ENCODE measurements at regions not wholly inside any gene's neighbourhood (a gene's known extent, or its start where the extent isn't known, plus 50 kb on each side); places are given as distances from the start of the nearest gene placed in this dataset.

DNA sequence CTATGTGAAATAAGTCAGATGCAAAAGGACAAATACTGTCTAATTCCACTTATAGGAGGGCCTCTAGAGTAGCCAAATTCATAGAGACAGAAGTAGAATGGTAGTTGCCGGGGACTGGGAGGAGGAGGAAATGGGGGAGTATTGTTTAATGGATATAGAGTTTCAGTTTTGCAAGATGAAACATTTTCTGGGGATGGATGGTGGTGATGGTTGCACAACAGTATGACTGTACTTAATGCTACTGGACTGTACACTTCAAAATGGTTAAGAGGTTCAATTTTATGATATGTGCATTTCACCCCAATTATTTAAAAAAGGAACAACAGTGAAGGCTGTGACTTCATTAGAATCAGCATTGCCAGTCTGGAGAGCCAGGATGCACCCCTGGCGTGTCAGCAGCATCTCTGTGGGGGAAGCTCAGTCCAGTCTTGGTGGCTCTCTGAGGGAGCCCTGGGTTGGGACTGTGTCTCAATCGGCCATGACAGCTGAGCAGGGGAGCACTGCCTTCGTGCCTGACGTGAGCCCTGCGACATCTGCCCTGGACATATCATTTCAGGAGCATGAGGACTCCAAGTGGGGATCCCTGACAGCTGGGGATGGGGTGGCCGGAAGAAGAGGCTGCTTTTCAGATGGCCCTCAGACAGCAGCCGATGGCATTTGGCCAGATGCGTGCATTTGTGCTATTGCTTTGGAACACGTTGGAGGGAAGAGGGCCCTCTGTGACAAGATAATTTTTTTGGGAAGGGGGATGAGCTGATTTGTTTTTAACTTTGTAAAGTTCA lies 130.8 kb upstream of the STC2 start:
- Histone ChIP-seq H3K36me3 (no peaks in the 10 kb centered on the region), H3K9me3 (no peaks in the 10 kb centered on the region), H3K27me3 (no peaks in the 10 kb centered on the region), H3K4me3 (no peak overlapping the region), H3K27ac (no peak overlapping the region), H3K4me1 (peaks cover 0 to 6% (median 0%) of the 10 kb centered on the region in 4 donors)
- intact Hi-C loops (cut with DNase I; ENCODE audit: low total_unique reads): no loop called here
- TF ChIP-seq EP300 (IDR thresholded peaks at IDR 0.05) (no peak), POLR2AphosphoS5 (IDR thresholded peaks at IDR 0.05) (no peak), POLR2A (IDR thresholded peaks at IDR 0.05) (no peak)
- TF ChIP-seq, protein P1, sequence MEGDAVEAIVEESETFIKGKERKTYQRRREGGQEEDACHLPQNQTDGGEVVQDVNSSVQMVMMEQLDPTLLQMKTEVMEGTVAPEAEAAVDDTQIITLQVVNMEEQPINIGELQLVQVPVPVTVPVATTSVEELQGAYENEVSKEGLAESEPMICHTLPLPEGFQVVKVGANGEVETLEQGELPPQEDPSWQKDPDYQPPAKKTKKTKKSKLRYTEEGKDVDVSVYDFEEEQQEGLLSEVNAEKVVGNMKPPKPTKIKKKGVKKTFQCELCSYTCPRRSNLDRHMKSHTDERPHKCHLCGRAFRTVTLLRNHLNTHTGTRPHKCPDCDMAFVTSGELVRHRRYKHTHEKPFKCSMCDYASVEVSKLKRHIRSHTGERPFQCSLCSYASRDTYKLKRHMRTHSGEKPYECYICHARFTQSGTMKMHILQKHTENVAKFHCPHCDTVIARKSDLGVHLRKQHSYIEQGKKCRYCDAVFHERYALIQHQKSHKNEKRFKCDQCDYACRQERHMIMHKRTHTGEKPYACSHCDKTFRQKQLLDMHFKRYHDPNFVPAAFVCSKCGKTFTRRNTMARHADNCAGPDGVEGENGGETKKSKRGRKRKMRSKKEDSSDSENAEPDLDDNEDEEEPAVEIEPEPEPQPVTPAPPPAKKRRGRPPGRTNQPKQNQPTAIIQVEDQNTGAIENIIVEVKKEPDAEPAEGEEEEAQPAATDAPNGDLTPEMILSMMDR (IDR thresholded peaks at IDR 0.05): no peak
- WGBS, 5 donors: 63 to 84% (median 67%) methylated on average over 7 to 10 of the region's 10 CpGs
- no peak for DNase-seq

DNA sequence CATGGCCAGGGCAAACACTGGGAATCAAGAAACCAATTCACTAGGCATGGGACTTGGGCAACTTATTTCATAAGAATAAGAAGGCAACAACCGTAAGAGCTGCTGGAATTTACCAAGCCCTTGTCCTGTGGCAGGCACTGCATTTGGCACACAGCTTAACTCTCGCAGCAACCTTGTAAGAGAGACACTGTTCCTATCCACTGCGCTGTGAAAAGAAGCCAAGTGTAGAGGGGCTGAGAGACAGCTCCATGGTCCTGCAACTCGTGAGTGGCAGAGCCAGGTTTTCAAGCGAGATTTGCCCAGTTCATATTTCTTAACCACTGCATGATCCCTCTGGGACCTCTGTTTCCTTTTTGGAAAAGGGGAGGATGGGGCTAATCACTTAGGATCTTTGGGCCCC lies 129.3 kb upstream of the STC2 start:
- TF ChIP-seq POLR2AphosphoS5 (IDR thresholded peaks at IDR 0.05) (no peak), EP300 (IDR thresholded peaks at IDR 0.05) (no peak), POLR2A (IDR thresholded peaks at IDR 0.05) (no peak)
- TF ChIP-seq, protein P1 (IDR thresholded peaks at IDR 0.05): no peak
- H3K9me3 ChIP-seq: no peaks in the 10 kb centered on the region
- H3K4me1 ChIP-seq: peaks cover 0 to 6% (median 0%) of the 10 kb centered on the region in 4 donors
- no peak overlapping the region for H3K4me3 ChIP-seq
- intact Hi-C loops (cut with DNase I; ENCODE audit: low total_unique reads): no loop called here
- no peak for DNase-seq
- H3K36me3 ChIP-seq: no peaks in the 10 kb centered on the region
- 44 to 70% (median 61%) methylated on average over 5 of the region's 5 CpGs for WGBS, 5 donors
- no peak overlapping the region for H3K27ac ChIP-seq
- H3K27me3 ChIP-seq: no peaks in the 10 kb centered on the region

DNA sequence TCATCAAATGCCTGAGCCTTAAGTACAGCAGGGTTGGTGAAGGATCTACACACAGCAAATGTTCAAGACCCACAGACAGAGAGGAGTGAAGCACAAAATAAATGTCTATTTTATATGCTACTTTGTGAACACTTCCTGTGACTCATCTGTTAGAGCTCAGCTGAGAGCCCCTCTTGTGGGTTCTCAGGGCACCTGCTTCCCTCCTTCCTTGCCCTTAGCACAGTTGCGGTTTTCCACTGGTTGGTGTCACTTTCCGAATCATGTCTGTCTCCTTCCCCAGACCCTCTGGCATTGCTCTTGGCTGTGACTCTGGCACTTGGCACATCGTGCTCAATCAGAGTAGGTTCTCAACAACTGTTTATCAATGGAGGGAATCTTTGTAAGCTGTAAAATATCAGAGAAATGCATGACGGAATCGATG lies 128.5 kb upstream of the STC2 start:
- WGBS, 5 donors: 71 to 82% (median 77%) methylated on average over 5 of the region's 5 CpGs
- intact Hi-C loops (cut with DNase I; ENCODE audit: low total_unique reads): no loop called here
- DNase-seq: no peak
- H3K4me3 ChIP-seq: no peak overlapping the region
- H3K27ac ChIP-seq: no peak overlapping the region
- TF ChIP-seq, protein P1 (IDR thresholded peaks at IDR 0.05): no peak
- TF ChIP-seq EP300 (IDR thresholded peaks at IDR 0.05): no peak
- TF ChIP-seq POLR2AphosphoS5 (IDR thresholded peaks at IDR 0.05): no peak
- TF ChIP-seq POLR2A (IDR thresholded peaks at IDR 0.05): no peak
- H3K36me3 ChIP-seq: no peaks in the 10 kb centered on the region
- peaks cover 0 to 6% (median 0%) of the 10 kb centered on the region in 4 donors for H3K4me1 ChIP-seq
- no peaks in the 10 kb centered on the region for H3K9me3 ChIP-seq
- H3K27me3 ChIP-seq: no peaks in the 10 kb centered on the region

DNA sequence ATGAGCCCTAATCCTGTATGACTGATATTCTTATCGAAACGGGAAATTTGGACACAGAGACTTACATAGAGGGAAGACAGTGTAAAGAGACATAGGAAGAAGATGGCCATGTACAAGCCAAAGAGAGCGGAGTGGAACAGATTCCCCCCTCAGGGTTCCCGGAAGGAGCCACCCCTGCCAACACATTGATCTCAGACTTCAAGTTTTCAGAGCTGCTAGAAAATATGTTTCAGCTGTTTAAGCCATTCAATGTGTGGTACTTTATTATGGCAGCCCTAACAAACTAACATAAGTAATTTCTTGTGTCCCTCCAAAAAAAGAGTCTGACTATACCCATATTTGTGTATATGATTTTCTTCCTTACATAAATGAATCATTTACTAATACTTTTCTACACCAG lies 128.0 kb upstream of the STC2 start:
- Histone ChIP-seq H3K4me3 (no peak overlapping the region), H3K4me1 (peaks cover 0 to 6% (median 0%) of the 10 kb centered on the region in 4 donors), H3K36me3 (no peaks in the 10 kb centered on the region), H3K9me3 (no peaks in the 10 kb centered on the region), H3K27me3 (no peaks in the 10 kb centered on the region), H3K27ac (peak overlapping the region in 1 of 5 donors; percentile 49)
- no peak for TF ChIP-seq EP300 (IDR thresholded peaks at IDR 0.05)
- TF ChIP-seq, protein P1 (IDR thresholded peaks at IDR 0.05): no peak
- TF ChIP-seq POLR2A (IDR thresholded peaks at IDR 0.05): no peak
- TF ChIP-seq POLR2AphosphoS5 (IDR thresholded peaks at IDR 0.05): no peak
- WGBS, 5 donors: 89 to 95% (median 90%) methylated on average over 4 of the region's 4 CpGs
- DNase-seq: no peak
- intact Hi-C loops (cut with DNase I; ENCODE audit: low total_unique reads): no loop called here

Data from stomach (tissue), 8 donors.